Type B pancreatic cell (in vitro differentiated cells): ENCODE measurements at regions not wholly inside any gene's neighbourhood (a gene's known extent, or its start where the extent isn't known, plus 50 kb on each side); places are given as distances from the start of the nearest gene placed in this dataset.

Source experiments
- DNase-seq: peaks from one replicate; pipeline ENCODE4 v3.0.0; 2021; ENCODE audit warnings: mixed read lengths; ENCODE audit not compliant: unreplicated experiment; ENCODE audit errors: extremely low spot score
- H3K27ac Mint-ChIP-seq: 2 replicates; pipeline ENCODE4 v1.8.0; 2021; ENCODE audit warnings: mild to moderate bottlenecking, mixed read lengths
- H3K27me3 Mint-ChIP-seq: 2 replicates; pipeline ENCODE4 v1.8.0; 2021; ENCODE audit warnings: mixed read lengths
- H3K36me3 Mint-ChIP-seq: 2 replicates; pipeline ENCODE4 v1.8.0; 2021; ENCODE audit warnings: mixed read lengths
- H3K4me1 Mint-ChIP-seq: one replicate; pipeline ENCODE4 v1.8.0; 2021; ENCODE audit warnings: mixed read lengths; ENCODE audit not compliant: unreplicated experiment
- H3K4me3 Mint-ChIP-seq: 2 replicates; pipeline ENCODE4 v1.8.0; 2021; ENCODE audit warnings: mild to moderate bottlenecking, mixed read lengths
- H3K9me3 Mint-ChIP-seq: 2 replicates; pipeline ENCODE4 v1.8.0; 2021; ENCODE audit warnings: mixed read lengths
- CTCF ChIP-seq: fragments of 200-600 bp; sonication (generic); conservative IDR thresholded peaks from 2 replicates; pipeline ENCODE4 v1.5.0; 2021; ENCODE audit warnings: antibody characterized with exemption, mild to moderate bottlenecking

DNA sequence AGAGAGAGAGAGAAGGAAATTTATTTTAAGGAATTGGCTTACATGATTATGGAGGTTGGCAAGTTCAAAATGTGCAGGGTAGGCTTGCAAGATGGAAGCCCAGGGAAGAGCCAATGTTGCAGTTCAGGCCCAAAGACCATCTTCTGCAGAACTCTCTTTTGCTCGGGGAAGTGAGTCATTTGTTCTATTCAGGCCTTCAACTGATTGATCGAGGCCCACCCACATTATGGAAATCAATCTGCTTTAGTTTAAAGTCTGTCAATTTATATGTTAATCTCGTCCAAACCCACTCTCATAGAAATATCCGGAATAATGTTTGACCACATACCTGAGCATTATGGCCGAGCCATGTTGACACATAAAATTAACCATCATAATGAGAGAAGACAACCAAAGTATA, 113.3 kb upstream of the CXCL12 start:
- H3K27me3 Mint-ChIP-seq, result no peaks in the 10 kb centered on the region
- no peak overlapping the region for H3K27ac Mint-ChIP-seq
- TF ChIP-seq CTCF, result no peak
- peaks cover 9% of the 10 kb centered on the region for H3K9me3 Mint-ChIP-seq
- no peaks in the 10 kb centered on the region for H3K36me3 Mint-ChIP-seq
- H3K4me3 Mint-ChIP-seq, result no peak overlapping the region
- no peak for DNase-seq
- no peaks in the 10 kb centered on the region for H3K4me1 Mint-ChIP-seq

GRCh38 chr10:44500451-44500850, 115.6 kb upstream of the CXCL12 start:
- Mint-ChIP-seq H3K27ac (no peak overlapping the region), H3K27me3 (no peaks in the 10 kb centered on the region), H3K4me1 (no peaks in the 10 kb centered on the region), H3K4me3 (no peak overlapping the region), H3K9me3 (peaks cover 9% of the 10 kb centered on the region), H3K36me3 (no peaks in the 10 kb centered on the region)
- no peak for DNase-seq
- TF ChIP-seq CTCF, result no peak

DNA sequence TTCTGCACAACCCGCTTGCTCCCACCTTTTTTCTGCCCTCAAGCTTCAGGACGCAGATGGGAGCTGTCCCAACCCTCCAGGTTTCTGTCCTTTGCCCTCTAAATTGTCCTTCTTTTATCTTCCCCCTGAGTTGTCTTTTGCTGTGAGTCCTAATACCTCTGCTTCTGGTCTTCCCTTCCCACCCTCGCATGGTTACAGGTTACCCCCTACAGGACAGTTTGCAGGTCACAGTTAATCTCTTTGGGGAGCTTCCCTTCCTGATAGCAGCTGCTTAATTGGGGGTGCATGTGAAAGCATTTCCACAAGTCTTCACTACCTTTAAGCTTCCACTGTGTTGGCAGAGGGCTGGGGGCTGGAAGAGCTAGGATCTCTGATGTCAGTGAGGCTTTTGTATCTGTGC, 121.5 kb upstream of the CXCL12 start:
- DNase-seq, result no peak
- no peak for TF ChIP-seq CTCF
- Mint-ChIP-seq H3K36me3 (no peaks in the 10 kb centered on the region), H3K27ac (no peak overlapping the region), H3K4me3 (no peak overlapping the region), H3K9me3 (peaks cover 4% of the 10 kb centered on the region), H3K27me3 (peaks cover 7% of the 10 kb centered on the region), H3K4me1 (no peaks in the 10 kb centered on the region)

DNA sequence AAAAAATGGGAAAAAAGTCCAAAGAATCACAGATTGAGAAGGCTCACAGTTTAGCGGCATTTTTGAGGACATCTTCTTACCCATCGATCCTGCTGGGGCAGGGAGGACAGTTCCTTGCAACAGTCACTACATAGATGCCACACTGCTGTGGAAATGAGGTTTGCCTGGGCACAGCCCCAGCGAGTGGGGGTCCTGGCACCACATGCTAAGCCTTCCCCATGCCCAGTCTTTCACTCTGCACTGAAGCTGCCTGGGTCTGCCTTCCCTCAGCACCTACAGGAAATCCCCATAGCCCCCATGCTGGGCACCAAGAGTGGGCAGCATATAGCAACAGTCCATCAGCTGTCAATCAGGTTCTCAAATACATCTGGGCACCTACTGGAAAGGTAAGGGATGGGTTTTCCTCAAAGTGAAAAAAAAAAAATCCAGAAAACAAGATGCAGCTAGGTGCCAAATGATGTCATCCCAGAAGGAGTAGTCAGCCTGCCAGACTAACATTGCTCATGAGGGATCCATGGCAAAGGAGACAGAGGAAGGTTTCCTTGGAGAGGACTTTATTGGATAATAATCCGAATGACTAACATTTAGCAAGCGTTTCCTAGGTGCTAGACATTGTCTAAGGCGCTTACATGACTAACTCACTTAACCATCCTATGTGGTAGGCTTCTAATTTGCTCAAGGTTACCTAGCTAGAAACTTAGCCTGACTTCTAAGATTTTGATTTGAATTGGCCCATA, 125.7 kb upstream of the CXCL12 start:
- Mint-ChIP-seq H3K27me3 (peaks cover 7% of the 10 kb centered on the region), H3K9me3 (no peaks in the 10 kb centered on the region), H3K4me3 (no peak overlapping the region), H3K36me3 (no peaks in the 10 kb centered on the region), H3K27ac (no peak overlapping the region), H3K4me1 (peaks cover 10% of the 10 kb centered on the region)
- no peak for DNase-seq
- TF ChIP-seq CTCF, result no peak

- Mint-ChIP-seq H3K27ac (no peak overlapping the region), H3K4me3 (no peak overlapping the region)
Observed at GRCh38 chr10:44511166-44511565, 126.3 kb upstream of the CXCL12 start.

More at GRCh38 chr10:44511166-44511565, 126.3 kb upstream of the CXCL12 start:
- H3K9me3 Mint-ChIP-seq, result no peaks in the 10 kb centered on the region
- peaks cover 4% of the 10 kb centered on the region for H3K27me3 Mint-ChIP-seq
- DNase-seq, result no peak
- TF ChIP-seq CTCF, result no peak
- peaks cover 10% of the 10 kb centered on the region for H3K4me1 Mint-ChIP-seq
- no peaks in the 10 kb centered on the region for H3K36me3 Mint-ChIP-seq
